Fibroblast of pulmonary artery (primary cell): ENCODE measurements at regions not wholly inside any gene's neighbourhood (a gene's known extent, or its start where the extent isn't known, plus 50 kb on each side); places are given as distances from the start of the nearest gene placed in this dataset.
"Not testable (repeated sequence)": the region's sequence is repeated elsewhere in the genome, so short reads cannot be mapped to it uniquely, and the experiment has no call there.

Experiments used
- DNase-seq: peaks from one replicate; pipeline ENCODE4 v3.0.0-alpha.2; 2010; ENCODE audit warnings: low read depth
- H3K4me3 ChIP-seq: replicated peaks from 2 replicates; pipeline ENCODE4 v1.5.1; 2011; ENCODE audit warnings: low read depth, mild to moderate bottlenecking, control low read depth, low read length, moderate library complexity
- CTCF ChIP-seq: IDR thresholded peaks from 2 replicates; pipeline ENCODE4 v1.5.1; 2011; ENCODE audit warnings: mild to moderate bottlenecking, control low read depth, low read length, inconsistent platforms; ENCODE audit errors: missing control alignments

DNA sequence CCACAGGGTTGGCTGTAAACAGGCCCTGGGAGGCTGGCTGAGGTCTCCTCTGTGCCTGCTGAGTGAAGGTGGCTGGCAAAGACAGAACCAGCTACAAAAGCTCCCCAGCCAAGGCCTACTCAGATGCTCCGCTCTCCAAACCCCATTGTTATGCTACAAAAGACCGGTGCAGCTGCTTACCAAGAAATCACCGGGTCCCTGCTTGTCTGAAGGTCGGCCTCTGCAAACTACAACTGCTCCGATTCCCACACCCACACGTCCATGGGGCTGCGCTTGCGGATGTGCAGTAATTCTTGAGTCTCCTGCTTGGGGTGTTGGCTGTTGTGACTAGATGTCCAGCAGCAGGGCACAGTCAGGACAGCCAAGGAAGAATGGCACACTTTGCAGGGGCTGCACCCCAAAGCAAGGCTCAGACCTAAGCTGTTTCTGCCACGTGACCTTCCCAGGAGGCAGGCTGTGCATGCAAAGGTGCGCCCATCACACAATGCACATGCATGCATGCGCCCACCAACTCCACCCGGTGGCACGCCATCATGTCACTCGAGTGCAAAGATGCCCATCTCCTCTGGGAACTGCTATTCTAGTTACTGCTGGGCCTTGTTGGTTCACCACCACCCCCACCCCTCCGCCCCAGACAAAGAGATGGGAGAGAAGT, 97.8 kb downstream of the OAT start:
- no peak for DNase-seq
- H3K4me3 ChIP-seq = no peak overlapping the region
- no peak for TF ChIP-seq CTCF

DNA sequence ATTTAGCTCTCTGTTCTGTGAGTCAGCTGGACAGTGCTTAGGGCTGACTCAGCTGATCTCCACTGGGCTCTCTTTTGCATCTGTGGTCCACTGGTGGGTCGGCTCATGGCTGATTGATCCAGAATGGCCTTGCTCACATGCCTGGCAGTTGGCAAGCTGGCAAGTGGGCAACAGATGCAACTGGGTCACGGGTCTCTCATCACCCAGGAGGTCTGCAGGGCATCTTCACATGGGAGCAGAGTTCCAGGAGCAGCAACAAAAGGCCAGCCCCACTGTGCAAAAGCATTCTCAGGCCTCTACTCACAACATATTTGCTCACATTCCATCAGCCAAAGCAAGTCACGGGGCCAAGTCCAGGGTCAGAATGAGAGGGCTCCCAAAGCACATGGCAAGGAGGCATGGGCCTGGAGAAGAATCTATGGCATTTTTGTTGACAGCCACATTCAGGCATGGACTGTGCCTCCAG, 98.8 kb downstream of the OAT start:
- TF ChIP-seq CTCF = no peak
- DNase-seq = no peak
- no peak overlapping the region for H3K4me3 ChIP-seq

GRCh38 chr10:124319520-124319919, 99.2 kb downstream of the OAT start:
- not testable (repeated sequence) for H3K4me3 ChIP-seq, DNase-seq

GRCh38 chr10:124318811-124319210, 99.9 kb downstream of the OAT start:
- TF ChIP-seq CTCF = no peak

GRCh38 chr10:124318076-124318475, 100.6 kb downstream of the OAT start:
- DNase-seq = no peak
- no peak for TF ChIP-seq CTCF
- no peak overlapping the region for H3K4me3 ChIP-seq

More at GRCh38 chr10:124318811-124319210, 99.9 kb downstream of the OAT start:
- no peak overlapping the region for H3K4me3 ChIP-seq
- no peak for DNase-seq

GRCh38 chr10:124316326-124316725, 102.4 kb downstream of the OAT start:
- DNase-seq = no peak
- H3K4me3 ChIP-seq = no peak overlapping the region
- TF ChIP-seq CTCF = no peak

DNA sequence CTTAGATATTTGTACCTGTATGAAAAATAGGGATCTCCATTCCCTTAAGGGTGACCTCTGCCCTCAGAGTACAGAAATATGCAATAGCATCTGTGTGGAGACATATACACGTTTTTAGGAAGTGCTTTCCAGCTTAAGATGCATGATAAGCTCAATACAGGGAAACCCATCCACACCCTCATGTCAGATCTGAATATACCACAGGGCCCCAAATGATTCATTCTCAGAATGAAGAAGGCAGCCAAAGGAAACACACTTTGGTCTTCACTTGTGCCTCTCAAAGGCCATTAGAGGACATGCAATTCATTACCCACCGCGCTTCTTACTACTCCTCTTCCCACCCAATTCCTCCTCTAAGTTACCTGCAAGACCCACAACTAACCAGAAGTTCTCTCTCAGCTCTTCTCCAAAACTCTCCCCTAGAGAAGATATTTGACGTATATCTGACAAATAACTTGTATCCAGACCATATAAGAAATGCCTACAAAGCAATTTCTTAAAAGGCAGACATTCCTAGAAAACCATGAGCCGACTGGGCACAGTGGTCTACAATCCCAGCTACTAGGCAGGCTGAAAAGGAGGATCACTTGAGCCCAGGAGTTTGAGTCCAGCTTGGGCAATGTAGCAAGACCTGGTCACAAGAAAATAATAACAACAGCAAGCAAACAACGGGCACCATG, 103.0 kb downstream of the OAT start:
- TF ChIP-seq CTCF = no peak
- no peak overlapping the region for H3K4me3 ChIP-seq
- no peak for DNase-seq
